GM06990 (cell line): ENCODE measurements at regions not wholly inside any gene's neighbourhood (a gene's known extent, or its start where the extent isn't known, plus 50 kb on each side); places are given as distances from the start of the nearest gene placed in this dataset.

ENCODE experiments used
- DNase-seq: peaks from one replicate; pipeline ENCODE4 v3.0.0-alpha.2; 2011; ENCODE audit not compliant: insufficient read length; ENCODE audit errors: extremely low read depth
- H3K27me3 ChIP-seq: replicated peaks from 2 replicates; pipeline ENCODE4 v1.6.0; 2011; ENCODE audit warnings: low read length; ENCODE audit not compliant: control insufficient read depth, insufficient read depth
- H3K36me3 ChIP-seq: 2 replicates; pipeline ENCODE4 v1.5.1; 2011; ENCODE audit warnings: low read length; ENCODE audit not compliant: control insufficient read depth, insufficient read depth
- H3K4me3 ChIP-seq: replicated peaks from 2 replicates; pipeline ENCODE4 v1.5.1; 2011; ENCODE audit warnings: low read depth, mild to moderate bottlenecking, control low read depth, low read length
- CTCF ChIP-seq: IDR thresholded peaks from 2 replicates; pipeline ENCODE4 v1.5.1; 2011; ENCODE audit warnings: low read length, control low read depth, mild to moderate bottlenecking, inconsistent platforms; ENCODE audit not compliant: insufficient read depth, poor library complexity, severe bottlenecking

- no peak for DNase-seq
- TF ChIP-seq CTCF = no peak
- Histone ChIP-seq H3K27me3 (peaks cover 3% of the 10 kb centered on the region), H3K36me3 (no peaks in the 10 kb centered on the region), H3K4me3 (no peak overlapping the region)
Observed at GRCh38 chr10:2953495-2953894, 113.9 kb upstream of the PFKP start.

- Histone ChIP-seq H3K36me3 (no peaks in the 10 kb centered on the region), H3K4me3 (no peak overlapping the region), H3K27me3 (peaks cover 3% of the 10 kb centered on the region)
- DNase-seq = no peak
- TF ChIP-seq CTCF = no peak
Observed at GRCh38 chr10:2951235-2951835, 116.0 kb upstream of the PFKP start.

GRCh38 chr10:2950546-2950945, 116.8 kb upstream of the PFKP start:
- H3K27me3 ChIP-seq = peaks cover 3% of the 10 kb centered on the region
- no peak overlapping the region for H3K4me3 ChIP-seq
- H3K36me3 ChIP-seq = no peaks in the 10 kb centered on the region
- no peak for DNase-seq
- no peak for TF ChIP-seq CTCF

- Histone ChIP-seq H3K36me3 (no peaks in the 10 kb centered on the region), H3K4me3 (no peak overlapping the region), H3K27me3 (peaks cover 3% of the 10 kb centered on the region)
- DNase-seq = peak; percentile 32
- no peak for TF ChIP-seq CTCF
Observed at GRCh38 chr10:2949948-2950354, 117.4 kb upstream of the PFKP start.

GRCh38 chr10:2949221-2949947, 118.0 kb upstream of the PFKP start:
- Histone ChIP-seq H3K36me3 (no peaks in the 10 kb centered on the region), H3K27me3 (peaks cover 3% of the 10 kb centered on the region), H3K4me3 (no peak overlapping the region)
- no peak for DNase-seq
- TF ChIP-seq CTCF = no peak
